ENCODE measurements at regions not wholly inside any gene's neighbourhood (a gene's known extent, or its start where the extent isn't known, plus 50 kb on each side); places are given as distances from the start of the nearest gene placed in this dataset.

DNA sequence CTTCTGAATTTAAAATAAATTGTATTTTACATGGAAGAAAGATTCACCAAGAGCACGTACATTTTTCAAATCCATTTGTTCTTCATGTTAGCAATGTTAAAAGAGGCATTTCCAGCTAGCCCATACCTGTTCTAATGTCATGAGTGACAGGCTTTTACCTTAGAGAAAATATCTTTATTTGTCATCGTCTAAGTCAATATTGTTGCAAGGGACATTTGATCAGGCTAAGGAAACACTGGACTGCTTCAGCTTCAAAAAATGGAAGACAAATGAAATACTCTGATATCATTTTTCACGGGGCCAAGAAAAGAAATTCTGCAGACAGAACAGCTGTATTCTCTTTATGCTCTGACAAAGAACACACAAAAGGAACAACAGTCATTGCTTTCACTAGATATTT is 207.7 kb downstream of the RCHY1 start:
- H3K9me3 ChIP-seq (ENCODE audit: low read depth), result no peaks in the 10 kb centered on the region
- H3K27me3 ChIP-seq, result no peaks in the 10 kb centered on the region
- peaks cover 36% of the 10 kb centered on the region for H3K4me1 ChIP-seq
- H3K9me3 Mint-ChIP-seq, result peaks cover 15% of the 10 kb centered on the region
- no peak for DNase-seq (ENCODE audit: low spot score)
- H3K9ac ChIP-seq, result no peak overlapping the region
- H3F3A ChIP-seq (ENCODE audit: low read depth), result peaks cover 12% of the 10 kb centered on the region
- H3K4me1 Mint-ChIP-seq, result peaks cover 36% of the 10 kb centered on the region
- H3K79me2 ChIP-seq (ENCODE audit: low read depth), result no peaks in the 10 kb centered on the region
- no peaks in the 10 kb centered on the region for H4K20me1 ChIP-seq (ENCODE audit: low read depth)
- no peak overlapping the region for H3K4me3 ChIP-seq
- no peak overlapping the region for H3K27ac ChIP-seq
- no peak overlapping the region for H3K4me2 ChIP-seq
- no peaks in the 10 kb centered on the region for H3K36me3 ChIP-seq
- H3K27ac Mint-ChIP-seq, result peak overlapping the region; percentile 1
- no peak overlapping the region for H3K4me3 Mint-ChIP-seq
- TF ChIP-seq EZH2phosphoT487 (IDR thresholded peaks at IDR 0.05) (no peak), EZH2 (IDR thresholded peaks at IDR 0.05) (no peak)
- TF ChIP-seq, protein P1, sequence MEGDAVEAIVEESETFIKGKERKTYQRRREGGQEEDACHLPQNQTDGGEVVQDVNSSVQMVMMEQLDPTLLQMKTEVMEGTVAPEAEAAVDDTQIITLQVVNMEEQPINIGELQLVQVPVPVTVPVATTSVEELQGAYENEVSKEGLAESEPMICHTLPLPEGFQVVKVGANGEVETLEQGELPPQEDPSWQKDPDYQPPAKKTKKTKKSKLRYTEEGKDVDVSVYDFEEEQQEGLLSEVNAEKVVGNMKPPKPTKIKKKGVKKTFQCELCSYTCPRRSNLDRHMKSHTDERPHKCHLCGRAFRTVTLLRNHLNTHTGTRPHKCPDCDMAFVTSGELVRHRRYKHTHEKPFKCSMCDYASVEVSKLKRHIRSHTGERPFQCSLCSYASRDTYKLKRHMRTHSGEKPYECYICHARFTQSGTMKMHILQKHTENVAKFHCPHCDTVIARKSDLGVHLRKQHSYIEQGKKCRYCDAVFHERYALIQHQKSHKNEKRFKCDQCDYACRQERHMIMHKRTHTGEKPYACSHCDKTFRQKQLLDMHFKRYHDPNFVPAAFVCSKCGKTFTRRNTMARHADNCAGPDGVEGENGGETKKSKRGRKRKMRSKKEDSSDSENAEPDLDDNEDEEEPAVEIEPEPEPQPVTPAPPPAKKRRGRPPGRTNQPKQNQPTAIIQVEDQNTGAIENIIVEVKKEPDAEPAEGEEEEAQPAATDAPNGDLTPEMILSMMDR (IDR thresholded peaks at IDR 0.05), result no peak
- peaks cover 5% of the 10 kb centered on the region for H3K27me3 Mint-ChIP-seq (ENCODE audit: insufficient read depth, low read depth)
- H2AFZ ChIP-seq (replicated peaks), result no peak overlapping the region
- peaks cover 6% of the 10 kb centered on the region for H3K36me3 Mint-ChIP-seq

DNA sequence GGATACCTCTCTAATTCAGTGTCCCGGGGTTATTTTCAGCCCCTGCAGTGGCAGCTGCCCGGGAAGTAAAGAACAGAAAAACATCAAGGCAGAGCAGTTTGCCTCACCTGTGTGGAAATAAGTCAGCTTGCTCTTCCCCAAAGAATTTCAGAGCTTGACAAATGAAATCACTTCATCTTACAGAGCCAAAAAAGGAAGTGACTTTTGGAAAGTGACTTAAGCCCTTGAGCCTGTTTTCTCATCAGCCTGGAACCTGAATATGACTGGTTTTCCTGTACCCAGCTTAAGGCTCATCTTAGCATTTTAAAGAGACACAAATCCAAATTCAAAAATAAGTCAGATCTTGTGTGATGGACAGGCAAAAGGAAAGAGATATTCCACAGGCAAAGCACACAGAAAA is 211.6 kb downstream of the RCHY1 start:
- TF ChIP-seq, protein P1 (IDR thresholded peaks at IDR 0.05), result no peak
- TF ChIP-seq EZH2phosphoT487 (IDR thresholded peaks at IDR 0.05), result no peak
- no peak for TF ChIP-seq EZH2 (IDR thresholded peaks at IDR 0.05)
- Histone ChIP-seq H3K4me3 (no peak overlapping the region), H3K4me1 (peaks cover 20% of the 10 kb centered on the region), H3K9me3 (ENCODE audit: low read depth) (no peaks in the 10 kb centered on the region), H3K36me3 (no peaks in the 10 kb centered on the region), H3K27ac (no peak overlapping the region), H2AFZ (replicated peaks) (peak overlapping the region; percentile 1), H3F3A (ENCODE audit: low read depth) (peaks cover 4% of the 10 kb centered on the region), H4K20me1 (ENCODE audit: low read depth) (no peaks in the 10 kb centered on the region), H3K9ac (no peak overlapping the region), H3K79me2 (ENCODE audit: low read depth) (no peaks in the 10 kb centered on the region), H3K4me2 (no peak overlapping the region), H3K27me3 (no peaks in the 10 kb centered on the region)
- no peak for DNase-seq (ENCODE audit: low spot score)
- Mint-ChIP-seq H3K4me1 (peaks cover 17% of the 10 kb centered on the region), H3K36me3 (peaks cover 3% of the 10 kb centered on the region), H3K27me3 (ENCODE audit: insufficient read depth, low read depth) (peaks cover 6% of the 10 kb centered on the region), H3K27ac (no peak overlapping the region), H3K4me3 (no peak overlapping the region), H3K9me3 (peaks cover 30% of the 10 kb centered on the region)

DNA sequence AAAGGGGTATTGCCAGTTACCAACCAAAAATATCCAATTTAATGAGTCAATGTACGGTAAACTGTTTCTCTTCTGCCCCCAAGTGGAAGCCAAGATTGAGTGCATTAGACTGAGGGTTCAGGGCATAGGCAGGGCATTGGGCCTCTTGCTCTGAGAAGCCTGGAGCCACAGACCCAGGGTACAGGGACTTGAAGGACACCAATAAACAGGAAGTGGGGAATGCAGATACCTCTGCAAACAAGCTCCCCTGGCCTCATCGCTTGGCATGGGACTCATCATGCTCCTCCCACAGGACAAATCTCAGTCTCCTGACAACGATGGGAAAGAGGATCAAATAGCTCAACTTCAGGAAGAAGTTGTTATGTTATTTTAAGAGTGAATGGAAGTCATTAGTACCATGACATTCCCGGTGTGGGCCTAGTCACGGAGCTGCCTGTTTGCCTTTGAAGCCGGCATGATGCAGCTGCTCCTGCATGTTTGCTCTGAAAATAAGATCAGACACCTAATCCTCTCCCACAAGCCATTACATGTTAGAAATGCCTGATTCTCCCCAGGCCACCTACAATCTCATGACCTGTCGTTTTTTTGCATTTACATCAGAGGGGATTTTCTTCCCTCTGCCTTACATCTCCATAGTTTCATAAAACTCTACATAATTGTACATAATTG is 224.2 kb downstream of the RCHY1 start:
- H3K4me1 ChIP-seq, result peaks cover 7% of the 10 kb centered on the region
- Mint-ChIP-seq H3K27ac (no peak overlapping the region), H3K9me3 (peaks cover 20% of the 10 kb centered on the region), H3K36me3 (no peaks in the 10 kb centered on the region), H3K27me3 (ENCODE audit: insufficient read depth, low read depth) (peaks cover 2% of the 10 kb centered on the region), H3K4me1 (peaks cover 20% of the 10 kb centered on the region), H3K4me3 (no peak overlapping the region)
- peak overlapping the region; percentile 70 for H2AFZ ChIP-seq (replicated peaks)
- no peak overlapping the region for H3K4me2 ChIP-seq
- H3K27ac ChIP-seq, result no peak overlapping the region
- peak; percentile 59 for DNase-seq (ENCODE audit: low spot score)
- no peaks in the 10 kb centered on the region for H4K20me1 ChIP-seq (ENCODE audit: low read depth)
- no peaks in the 10 kb centered on the region for H3F3A ChIP-seq (ENCODE audit: low read depth)
- no peaks in the 10 kb centered on the region for H3K9me3 ChIP-seq (ENCODE audit: low read depth)
- H3K27me3 ChIP-seq, result no peaks in the 10 kb centered on the region
- no peaks in the 10 kb centered on the region for H3K36me3 ChIP-seq
- TF ChIP-seq EZH2phosphoT487 (IDR thresholded peaks at IDR 0.05), result no peak
- TF ChIP-seq, protein P1 (IDR thresholded peaks at IDR 0.05), result peak; percentile 65
- no peak for TF ChIP-seq EZH2 (IDR thresholded peaks at IDR 0.05)
- no peak overlapping the region for H3K4me3 ChIP-seq
- no peaks in the 10 kb centered on the region for H3K79me2 ChIP-seq (ENCODE audit: low read depth)
- no peak overlapping the region for H3K9ac ChIP-seq
